ENCODE measurements at regions not wholly inside any gene's neighbourhood (a gene's known extent, or its start where the extent isn't known, plus 50 kb on each side); places are given as distances from the start of the nearest gene placed in this dataset.
A peak's percentile ranks its signal among the peaks of the same experiment; 100 is the strongest.
"Not testable (repeated sequence)": the region's sequence is repeated elsewhere in the genome, so short reads cannot be mapped to it uniquely, and the experiment has no call there.

GRCh38 chr5:86461169-86461956 lies 156.4 kb upstream of the COX7C start:
- no peak for DNase-seq

GRCh38 chr5:86463339-86463738 lies 154.4 kb upstream of the COX7C start:
- DNase-seq = no peak

GRCh38 chr5:86465052-86465838 lies 152.5 kb upstream of the COX7C start:
- no peak for DNase-seq

- not testable (repeated sequence) for DNase-seq
Observed at GRCh38 chr5:86466721-86467120, 151.0 kb upstream of the COX7C start.

- DNase-seq = no peak
Observed at GRCh38 chr5:86482008-86482407, 135.7 kb upstream of the COX7C start.

- DNase-seq = no peak
Observed at GRCh38 chr5:86493777-86494176, 124.0 kb upstream of the COX7C start.

GRCh38 chr5:86500947-86501346 lies 116.8 kb upstream of the COX7C start:
- peak in 1 of 2 experiments; percentile 17 for DNase-seq

GRCh38 chr5:86507574-86507973 lies 110.2 kb upstream of the COX7C start:
- DNase-seq = no peak

- DNase-seq = not testable (repeated sequence)
Observed at GRCh38 chr5:86510330-86510915, 107.3 kb upstream of the COX7C start.

GRCh38 chr5:86523718-86524117 lies 94.0 kb upstream of the COX7C start:
- DNase-seq = no peak

GRCh38 chr5:86525622-86526021 lies 92.1 kb upstream of the COX7C start:
- DNase-seq = no peak

GRCh38 chr5:86526811-86527348 lies 90.9 kb upstream of the COX7C start:
- no peak for DNase-seq

GRCh38 chr5:86532429-86532828 lies 85.3 kb upstream of the COX7C start:
- DNase-seq = no peak

- no peak for DNase-seq
Observed at GRCh38 chr5:86536396-86536795, 81.3 kb upstream of the COX7C start.

GRCh38 chr5:86542532-86542931 lies 75.2 kb upstream of the COX7C start:
- DNase-seq = no peak

- no peak for DNase-seq
Observed at GRCh38 chr5:86546044-86546443, 71.7 kb upstream of the COX7C start.

- no peak for DNase-seq
Observed at GRCh38 chr5:86546582-86546981, 71.2 kb upstream of the COX7C start.

GRCh38 chr5:86554638-86555037 lies 63.1 kb upstream of the COX7C start:
- no peak for DNase-seq

- DNase-seq = no peak
Observed at GRCh38 chr5:86557920-86558319, 59.8 kb upstream of the COX7C start.

- no peak for DNase-seq
Observed at GRCh38 chr5:86565197-86565789, 52.4 kb upstream of the COX7C start.

GRCh38 chr5:86566030-86566429 lies 51.7 kb upstream of the COX7C start:
- not testable (repeated sequence) for DNase-seq
